GM12891 (cell line): ENCODE measurements at regions not wholly inside any gene's neighbourhood (a gene's known extent, or its start where the extent isn't known, plus 50 kb on each side); places are given as distances from the start of the nearest gene placed in this dataset.
"Not testable (repeated sequence)": the region's sequence is repeated elsewhere in the genome, so short reads cannot be mapped to it uniquely, and the experiment has no call there.

Source experiments
- DNase-seq: peaks from one replicate; pipeline ENCODE4 v3.0.0; 2011; ENCODE audit warnings: low spot score; ENCODE audit not compliant: insufficient read length
- FAIRE-seq: peaks from 2 replicates; lab custom pipeline; 2011; peaks lifted over from hg19 to GRCh38; lab: Jason Lieb, UNC
- PAX5 ChIP-seq: IDR thresholded peaks from 2 replicates; pipeline ENCODE4 v1.6.1; 2011; ENCODE audit warnings: low read length, moderate library complexity, mild to moderate bottlenecking; ENCODE audit not compliant: insufficient read depth, severe bottlenecking
- POLR2A ChIP-seq: IDR thresholded peaks from 2 replicates; pipeline ENCODE4 v1.6.1; 2011; ENCODE audit warnings: low read depth, low read length, control low read depth
- POLR2AphosphoS5 ChIP-seq: IDR thresholded peaks from 2 replicates; pipeline ENCODE4 v1.6.1; 2011; ENCODE audit warnings: low read depth, low read length, control low read depth
- POU2F2 ChIP-seq: IDR thresholded peaks from 2 replicates; pipeline ENCODE4 v1.6.1; 2011; ENCODE audit warnings: low read depth, mild to moderate bottlenecking, control low read depth, low read length, moderate library complexity
- SPI1 ChIP-seq: IDR thresholded peaks from 2 replicates; pipeline ENCODE4 v1.6.1; 2011; ENCODE audit warnings: low read depth, low read length, control low read depth
- TAF1 ChIP-seq: IDR thresholded peaks from 2 replicates; pipeline ENCODE4 v1.6.1; 2011; ENCODE audit warnings: low read depth, low read length, control low read depth

DNA sequence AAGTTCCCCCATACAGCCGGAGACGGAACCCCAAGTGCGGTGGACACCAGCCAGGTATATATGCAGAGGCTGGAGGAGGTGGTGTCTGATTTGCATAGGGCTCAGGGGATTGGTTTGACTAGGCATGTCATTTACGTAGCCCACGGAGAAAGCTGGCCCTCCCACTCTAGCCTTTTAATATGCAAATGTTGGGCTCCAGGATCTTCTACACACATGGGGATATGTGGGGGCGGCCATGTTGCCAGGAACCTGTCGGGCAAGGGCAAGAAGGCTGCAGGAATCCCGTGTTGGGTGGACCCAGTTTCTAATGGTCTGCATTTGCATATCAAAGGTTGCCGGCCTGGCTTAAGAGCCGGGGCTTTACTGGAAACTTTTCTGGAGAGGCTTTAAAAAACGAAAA is 57.4 kb downstream of the FTHL17 start:
- FAIRE-seq, DNase-seq: not testable (repeated sequence)

DNA sequence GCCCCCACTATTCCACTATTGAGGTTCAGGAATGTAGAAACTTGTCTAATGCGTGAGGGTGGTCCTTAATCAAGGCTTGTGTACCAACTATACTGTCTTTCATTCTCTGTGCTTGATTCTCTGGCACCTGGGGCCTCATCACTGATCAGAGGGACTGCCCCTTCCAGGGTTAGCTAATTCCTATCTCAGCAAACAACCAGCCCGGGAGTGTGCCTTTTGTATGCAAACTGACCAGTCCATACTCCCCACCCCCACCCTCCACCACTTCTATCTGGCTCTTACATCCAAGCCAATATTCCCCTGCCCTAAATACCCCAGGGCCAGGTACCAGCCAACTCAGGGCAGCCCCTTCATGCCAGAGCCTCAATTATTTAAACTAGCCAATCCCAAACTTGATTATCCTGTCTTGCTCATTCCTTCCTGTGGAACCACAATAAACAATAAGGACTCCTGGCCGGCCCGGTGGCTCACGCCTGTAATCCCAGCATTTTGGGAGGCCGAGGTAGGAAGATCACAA is 59.3 kb downstream of the FTHL17 start:
- no peak for DNase-seq
- FAIRE-seq, result no peak
- TF ChIP-seq SPI1, result no peak
- no peak for TF ChIP-seq POLR2A

DNA sequence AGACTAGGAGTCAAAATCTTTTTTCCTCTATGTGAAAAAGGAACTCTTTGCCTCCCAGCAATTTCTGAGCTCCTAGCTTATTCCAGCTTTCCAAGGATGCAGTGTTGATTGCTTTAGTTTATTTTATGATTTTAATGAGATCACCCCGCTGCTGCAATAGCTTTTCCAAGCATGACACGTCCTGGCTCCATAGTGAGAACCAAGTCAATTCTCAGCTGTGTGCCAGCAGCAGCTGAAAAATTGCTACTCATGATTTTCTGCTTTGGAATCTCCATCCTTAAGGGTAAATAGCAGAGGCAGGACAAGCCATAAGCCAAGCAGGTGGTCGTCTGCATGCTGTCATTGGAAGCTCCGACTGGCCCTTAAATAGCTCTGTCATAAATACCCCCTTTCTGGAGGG is 64.5 kb downstream of the FTHL17 start:
- FAIRE-seq (no peak), DNase-seq (no peak)
- no peak for TF ChIP-seq POU2F2
- no peak for TF ChIP-seq PAX5
- no peak for TF ChIP-seq SPI1
- no peak for TF ChIP-seq POLR2A
- TF ChIP-seq POLR2AphosphoS5, result no peak
- TF ChIP-seq TAF1, result no peak

DNA sequence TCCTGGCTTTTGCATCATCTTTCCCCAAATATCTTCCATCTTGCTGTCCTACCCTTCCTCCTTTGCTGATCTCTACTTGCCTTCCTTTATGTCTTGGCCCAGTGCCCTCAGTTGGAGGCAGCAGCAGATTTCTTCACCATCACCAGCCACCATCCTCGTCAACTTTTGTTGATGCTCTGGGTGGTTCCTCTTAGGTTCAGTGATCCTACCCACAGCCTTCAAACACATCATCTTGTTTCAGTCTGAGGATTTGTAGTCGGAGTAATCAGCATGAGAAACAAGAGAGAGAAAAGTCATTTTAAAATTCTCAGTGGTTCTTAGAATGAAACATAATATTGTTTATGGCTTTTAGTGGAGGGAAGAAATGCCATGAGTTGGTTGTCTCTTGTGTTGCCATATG is 65.8 kb downstream of the FTHL17 start:
- FAIRE-seq, result no peak

DNA sequence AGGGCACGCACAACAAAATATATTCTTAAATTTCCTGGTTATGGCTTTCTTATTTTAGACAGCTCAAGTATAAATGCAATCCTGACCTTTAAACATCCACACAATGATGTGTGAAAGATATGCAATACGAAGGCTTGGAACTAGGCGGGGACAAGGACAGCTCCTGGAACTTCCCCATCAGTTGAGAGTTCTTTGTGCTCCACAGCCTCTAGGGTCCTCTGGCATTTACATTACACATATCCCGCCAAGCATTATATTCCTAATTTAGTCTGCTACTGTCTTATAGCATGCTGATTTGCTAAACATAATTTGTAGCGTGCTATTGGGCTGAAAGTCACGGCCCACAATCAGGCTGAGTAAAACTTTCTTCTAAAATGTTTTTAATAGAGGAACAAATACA is 74.4 kb downstream of the FTHL17 start:
- DNase-seq, result no peak
- TF ChIP-seq POLR2A (no peak), POU2F2 (no peak), TAF1 (no peak), PAX5 (no peak), SPI1 (no peak), POLR2AphosphoS5 (no peak)
- FAIRE-seq, result no peak

More for the DNA sequence above, 65.8 kb downstream of the FTHL17 start:
- DNase-seq, result no peak
- no peak for TF ChIP-seq POLR2AphosphoS5
- no peak for TF ChIP-seq TAF1
- no peak for TF ChIP-seq SPI1
- TF ChIP-seq POU2F2, result no peak
- no peak for TF ChIP-seq PAX5
- TF ChIP-seq POLR2A, result no peak

DNA sequence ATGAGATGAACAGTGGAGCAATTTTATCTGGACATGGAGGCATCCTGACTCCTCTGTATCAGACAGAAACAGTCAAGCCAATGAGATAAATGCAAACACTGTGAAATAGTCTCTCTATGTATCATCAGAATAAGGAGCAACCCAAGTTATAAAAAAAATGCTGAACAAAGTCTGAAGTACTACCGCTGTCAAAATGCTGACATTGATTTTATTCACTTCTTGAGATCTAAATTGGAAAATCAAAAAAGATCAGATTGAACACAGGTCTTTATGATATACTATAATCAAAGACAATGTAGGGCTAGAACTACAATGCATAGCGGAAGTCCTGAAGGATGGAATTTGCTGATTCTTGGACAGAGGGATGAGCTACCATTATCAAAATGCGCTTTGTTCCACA is 76.1 kb downstream of the FTHL17 start:
- FAIRE-seq (no peak), DNase-seq (no peak)
- TF ChIP-seq SPI1 (no peak), POU2F2 (no peak), POLR2AphosphoS5 (no peak), TAF1 (no peak), POLR2A (no peak), PAX5 (no peak)

DNA sequence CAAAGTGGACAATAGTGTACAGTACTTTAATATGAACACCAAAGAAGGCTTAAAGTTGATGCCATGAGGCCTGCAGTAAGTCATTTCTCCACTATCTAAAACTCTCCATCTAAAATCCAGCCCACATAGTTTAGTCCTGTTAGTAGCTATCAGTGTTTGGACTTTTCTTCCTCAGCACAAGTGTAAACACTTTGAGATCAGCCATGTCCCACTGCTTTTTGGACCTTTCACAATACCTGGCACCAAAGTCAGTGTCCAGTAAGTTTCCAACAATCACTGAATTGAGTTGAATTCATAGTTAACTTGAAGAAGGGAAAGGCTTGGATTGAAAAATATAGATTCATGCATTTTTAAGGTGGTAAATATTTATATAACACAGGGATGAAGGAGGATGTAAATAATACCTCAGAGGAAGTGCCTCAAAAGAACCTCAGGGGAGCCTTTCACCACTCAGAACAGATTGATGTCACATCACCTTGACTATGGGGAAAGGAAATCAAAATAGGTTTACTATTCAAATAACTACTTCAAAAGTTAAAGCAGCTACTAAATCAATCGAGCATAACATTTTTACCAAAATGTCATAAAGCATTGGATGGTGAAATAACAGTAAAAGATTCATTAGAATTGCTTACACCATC is 76.7 kb downstream of the FTHL17 start:
- TF ChIP-seq POLR2A, result no peak
- TF ChIP-seq POU2F2, result no peak
- TF ChIP-seq POLR2AphosphoS5, result no peak
- TF ChIP-seq SPI1, result no peak
- no peak for TF ChIP-seq TAF1
- TF ChIP-seq PAX5, result no peak
- FAIRE-seq (no peak), DNase-seq (no peak)

DNA sequence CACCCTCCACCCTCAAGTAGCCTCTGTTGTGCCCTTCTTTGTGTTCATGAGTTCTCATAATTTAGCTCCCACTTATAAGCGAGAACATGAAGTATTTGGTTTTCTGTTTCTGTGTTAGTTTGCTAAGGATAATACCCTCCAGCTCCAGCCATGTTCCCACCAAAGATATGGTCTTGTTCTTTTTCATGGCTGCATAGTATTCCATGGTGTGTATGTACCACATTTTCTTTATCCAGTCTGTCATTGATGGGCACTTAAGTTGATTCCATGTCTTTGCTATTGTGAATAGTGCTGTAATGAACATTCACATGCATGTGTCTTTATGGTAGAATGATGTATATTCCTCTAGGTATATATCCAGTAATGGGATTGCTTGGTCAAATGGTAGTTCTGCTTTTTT is 77.8 kb downstream of the FTHL17 start:
- peak; percentile 23 for FAIRE-seq
- not testable (repeated sequence) for DNase-seq

DNA sequence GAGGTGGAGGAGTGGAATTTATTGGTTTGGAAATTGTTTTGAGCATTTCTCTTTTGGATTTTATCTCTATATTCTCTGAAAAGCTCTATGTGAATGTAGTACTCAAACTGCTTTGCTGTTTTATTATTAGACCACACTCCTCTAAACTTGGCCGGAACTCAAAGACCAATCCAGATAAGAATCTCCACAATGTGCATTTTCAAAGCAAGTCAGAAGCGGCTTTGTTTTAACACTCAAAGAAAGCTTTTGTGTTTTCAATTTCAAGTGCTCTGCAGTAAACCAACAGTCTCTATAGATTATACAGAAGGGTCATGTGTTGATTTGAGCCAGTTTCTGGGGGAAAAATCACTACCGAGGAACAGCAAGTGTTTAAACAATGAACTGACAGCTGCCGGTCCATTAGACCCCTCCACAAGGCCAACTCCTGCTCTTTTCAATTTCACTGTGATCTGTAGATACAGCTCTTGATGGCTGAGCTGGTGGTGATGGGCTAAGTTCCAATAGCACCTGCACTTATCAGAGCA is 79.4 kb downstream of the FTHL17 start:
- no peak for FAIRE-seq
- DNase-seq, result no peak
- TF ChIP-seq POLR2A (no peak), POLR2AphosphoS5 (no peak), POU2F2 (no peak), PAX5 (no peak), SPI1 (no peak), TAF1 (no peak)

DNA sequence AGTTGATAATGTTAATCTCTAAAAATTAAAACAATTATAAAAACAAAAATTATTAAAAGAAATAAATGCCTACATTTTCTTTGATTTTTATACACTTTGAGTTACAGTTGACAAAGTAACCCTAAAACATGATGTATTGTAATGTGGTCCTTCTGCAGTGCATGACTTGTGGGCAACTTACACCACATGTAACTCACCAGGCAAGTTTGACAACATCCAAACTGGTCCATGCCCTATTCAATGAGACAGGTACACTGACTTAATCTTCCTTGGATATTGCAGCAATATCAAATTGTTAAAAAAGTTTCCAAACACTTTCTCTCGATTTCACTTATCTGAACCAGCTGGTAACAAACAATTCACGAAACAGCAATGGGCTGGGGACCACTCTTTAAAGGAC is 81.5 kb downstream of the FTHL17 start:
- DNase-seq (no peak), FAIRE-seq (no peak)
- TF ChIP-seq PAX5, result no peak
- TF ChIP-seq POU2F2, result no peak

DNA sequence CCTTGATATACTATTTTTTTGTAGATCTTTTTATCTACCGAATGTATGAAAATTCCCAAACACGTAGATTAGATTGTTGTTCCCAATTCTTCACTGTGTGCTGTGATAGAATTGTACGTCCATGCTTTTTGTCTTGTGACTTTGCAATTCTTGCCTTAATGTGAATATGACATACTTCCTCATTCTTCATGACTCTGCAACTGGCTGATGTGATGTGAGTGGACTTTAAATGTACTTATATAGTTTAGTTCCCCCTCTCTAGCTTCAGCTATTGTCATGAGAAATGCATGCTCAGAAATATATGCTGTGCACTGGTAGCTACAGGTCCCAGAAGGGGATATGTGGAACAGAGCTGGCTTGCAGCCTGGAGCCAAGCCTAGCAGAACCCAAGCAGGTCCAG is 89.4 kb downstream of the FTHL17 start:
- no peak for TF ChIP-seq PAX5
- no peak for TF ChIP-seq POLR2AphosphoS5
- TF ChIP-seq TAF1, result no peak
- TF ChIP-seq POU2F2, result no peak
- TF ChIP-seq POLR2A, result no peak
- TF ChIP-seq SPI1, result no peak
- no peak for FAIRE-seq
- DNase-seq, result no peak
